ENCODE measurements at regions not wholly inside any gene's neighbourhood (a gene's known extent, or its start where the extent isn't known, plus 50 kb on each side); places are given as distances from the start of the nearest gene placed in this dataset.

DNA sequence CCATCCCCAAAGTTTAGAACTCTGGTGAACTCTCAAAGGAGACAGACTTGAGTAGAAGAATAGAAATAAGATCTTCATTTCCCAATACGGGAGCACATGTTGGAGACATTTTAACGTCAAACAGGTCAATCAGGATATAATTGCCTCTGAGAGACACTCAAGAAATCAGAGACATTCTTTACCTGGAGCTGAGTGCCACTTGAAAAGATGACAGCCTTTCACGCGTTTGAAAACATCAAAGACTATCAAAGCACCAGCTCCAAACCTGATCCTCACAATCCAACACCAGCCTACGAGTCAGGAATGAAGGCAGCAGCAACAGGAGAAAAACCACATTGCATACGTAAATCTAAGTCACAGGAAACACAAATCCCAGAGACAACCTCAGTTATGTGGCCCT lies 571.5 kb upstream of the CDH4 start:
- Mint-ChIP-seq H3K9me3 (ENCODE audit: low read depth) (peaks cover 2% of the 10 kb centered on the region), H3K4me3 (no peak overlapping the region), H3K27me3 (no peaks in the 10 kb centered on the region), H3K4me1 (no peaks in the 10 kb centered on the region), H3K27ac (no peak overlapping the region), H3K36me3 (no peaks in the 10 kb centered on the region)
- ATAC-seq (no peak), DNase-seq (no peak)
- CTCF ChIA-PET = no interaction called here

DNA sequence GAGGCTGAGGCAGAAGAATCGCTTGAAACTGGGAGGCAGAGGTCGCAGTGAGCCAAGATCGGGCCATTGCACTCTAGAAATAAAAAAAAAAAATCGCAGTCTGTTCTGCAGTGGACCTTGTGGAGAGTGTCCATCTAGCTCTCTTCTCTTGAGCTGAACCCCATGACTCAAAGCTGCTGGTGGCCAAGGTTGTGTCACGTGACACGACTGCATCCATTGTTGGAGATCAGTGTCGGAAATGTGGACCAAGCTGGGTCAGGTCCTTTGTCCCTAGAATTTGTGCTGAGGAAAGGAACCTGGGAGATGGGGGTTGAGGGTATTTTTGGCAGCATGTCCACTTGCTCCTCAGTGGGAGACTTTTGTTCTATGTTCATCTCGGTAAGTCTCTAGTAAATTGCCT lies 564.8 kb upstream of the CDH4 start:
- DNase-seq (no peak), ATAC-seq (no peak)
- peaks cover 2% of the 10 kb centered on the region for H3K9me3 Mint-ChIP-seq (ENCODE audit: low read depth)
- no peaks in the 10 kb centered on the region for H3K4me1 Mint-ChIP-seq
- H3K36me3 Mint-ChIP-seq = no peaks in the 10 kb centered on the region
- CTCF ChIA-PET = no interaction called here
- no peak overlapping the region for H3K4me3 Mint-ChIP-seq
- no peak overlapping the region for H3K27ac Mint-ChIP-seq
- no peaks in the 10 kb centered on the region for H3K27me3 Mint-ChIP-seq

DNA sequence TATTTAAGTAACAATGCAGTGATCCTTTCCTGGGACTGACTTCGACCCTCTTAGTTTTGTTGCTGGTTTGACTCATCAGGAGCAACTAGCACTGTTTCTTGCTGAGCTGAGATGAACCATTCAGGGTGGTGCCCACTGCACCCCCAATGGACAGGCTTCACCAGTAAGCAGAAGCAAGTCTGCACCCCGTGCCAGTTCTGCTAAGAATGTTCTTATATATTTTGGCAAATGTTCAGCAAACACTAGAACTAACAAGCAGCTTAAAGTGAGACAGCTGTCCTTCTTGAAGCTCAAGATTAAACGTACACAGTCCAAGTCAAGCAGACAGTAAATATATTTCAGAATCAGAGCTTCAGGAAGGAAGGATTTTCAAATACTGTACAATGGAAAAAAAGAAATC lies 561.3 kb upstream of the CDH4 start:
- no peak for DNase-seq
- no peak for ATAC-seq
- no peaks in the 10 kb centered on the region for H3K27me3 Mint-ChIP-seq
- no peaks in the 10 kb centered on the region for H3K36me3 Mint-ChIP-seq
- CTCF ChIA-PET = no interaction called here
- H3K4me3 Mint-ChIP-seq = no peak overlapping the region
- no peaks in the 10 kb centered on the region for H3K9me3 Mint-ChIP-seq (ENCODE audit: low read depth)
- H3K4me1 Mint-ChIP-seq = peaks cover 3% of the 10 kb centered on the region
- H3K27ac Mint-ChIP-seq = no peak overlapping the region

DNA sequence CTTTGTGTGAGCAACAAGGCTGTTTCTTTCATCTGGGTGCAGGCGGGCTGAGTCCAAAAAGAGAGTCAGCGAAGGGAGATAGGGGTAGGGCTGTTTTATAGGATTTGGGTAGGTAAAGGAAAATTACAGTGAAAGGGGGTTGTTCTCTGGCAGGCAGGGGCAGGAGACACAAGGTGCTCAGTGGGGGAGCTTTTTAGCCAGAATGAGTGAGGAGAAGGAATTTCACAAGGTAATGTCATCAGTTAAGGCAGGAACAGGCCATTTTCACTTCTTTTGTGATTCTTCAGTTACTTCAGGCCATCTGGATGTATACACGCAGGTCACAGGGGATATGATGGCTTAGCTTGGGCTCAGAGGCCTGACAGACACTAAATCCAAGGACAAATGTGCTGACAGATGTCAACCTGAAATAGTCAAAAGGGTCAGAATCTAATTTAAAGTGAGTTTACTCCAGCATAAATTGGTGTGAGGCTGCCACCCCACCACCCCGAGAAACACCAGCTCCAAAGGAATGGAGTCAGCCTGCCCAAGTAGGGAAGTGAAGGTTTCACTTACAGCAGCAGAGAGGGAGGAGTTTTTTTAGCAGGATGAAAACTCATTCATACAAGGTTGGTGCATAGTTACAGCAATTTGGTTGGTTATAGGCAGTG lies 560.0 kb upstream of the CDH4 start:
- ATAC-seq (no peak), DNase-seq (no peak)
- Mint-ChIP-seq H3K9me3 (ENCODE audit: low read depth) (no peaks in the 10 kb centered on the region), H3K36me3 (no peaks in the 10 kb centered on the region), H3K27ac (no peak overlapping the region), H3K27me3 (no peaks in the 10 kb centered on the region), H3K4me3 (no peak overlapping the region), H3K4me1 (peaks cover 3% of the 10 kb centered on the region)
- CTCF ChIA-PET = no interaction called here

DNA sequence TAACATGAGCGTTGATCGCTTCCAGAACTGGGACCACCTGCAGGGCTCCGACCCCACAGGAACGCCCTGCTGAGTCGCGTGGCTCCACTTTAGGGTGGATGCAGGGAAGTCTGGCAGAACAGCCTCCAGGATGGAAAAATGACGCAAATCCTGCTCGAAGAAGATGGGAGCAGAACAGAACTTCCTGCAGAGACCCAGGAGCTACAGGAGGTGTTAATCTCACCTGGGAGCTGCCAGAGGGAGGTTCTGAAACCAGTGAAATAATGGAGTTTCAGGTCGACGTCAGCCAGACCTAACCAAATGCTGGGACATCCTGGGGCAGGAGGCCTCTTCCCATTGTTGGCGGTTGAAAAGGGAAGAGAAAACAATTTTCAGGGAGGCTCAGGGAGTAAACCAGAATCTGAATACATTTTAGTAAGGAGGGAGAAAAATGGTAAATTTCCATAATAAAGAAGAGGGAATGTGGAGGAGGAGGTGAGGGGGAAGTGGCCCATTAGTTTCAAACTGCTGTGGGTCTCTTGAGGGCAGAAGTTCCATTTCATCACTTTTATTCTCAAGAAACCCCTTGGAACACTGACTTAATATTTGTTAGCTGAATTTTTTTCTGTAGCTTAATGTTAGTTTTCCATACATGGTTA lies 558.4 kb upstream of the CDH4 start:
- Mint-ChIP-seq H3K27me3 (no peaks in the 10 kb centered on the region), H3K4me1 (peaks cover 3% of the 10 kb centered on the region), H3K27ac (no peak overlapping the region), H3K4me3 (no peak overlapping the region), H3K36me3 (no peaks in the 10 kb centered on the region), H3K9me3 (ENCODE audit: low read depth) (no peaks in the 10 kb centered on the region)
- no peak for DNase-seq
- CTCF ChIA-PET = no interaction called here
- ATAC-seq = no peak

DNA sequence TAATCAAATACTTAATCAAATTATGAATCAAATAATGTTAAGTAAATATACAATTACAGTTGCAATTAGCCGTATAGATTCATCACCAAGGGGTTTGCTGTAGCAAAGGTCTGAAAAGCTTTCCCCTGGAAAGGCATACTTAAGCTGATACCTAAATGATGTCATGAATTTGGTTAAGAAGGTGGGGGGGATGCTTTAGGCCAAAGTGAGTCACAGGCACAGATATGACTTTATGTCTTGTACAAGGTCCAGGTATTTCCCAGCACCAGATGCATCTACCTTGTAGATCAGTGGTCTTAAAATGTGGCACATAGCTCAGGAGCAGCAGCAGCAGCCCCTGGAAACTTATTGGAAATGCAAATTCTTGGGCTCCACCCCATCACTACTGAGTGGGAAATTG lies 557.3 kb upstream of the CDH4 start:
- no peak overlapping the region for H3K4me3 Mint-ChIP-seq
- H3K4me1 Mint-ChIP-seq = peaks cover 3% of the 10 kb centered on the region
- H3K9me3 Mint-ChIP-seq (ENCODE audit: low read depth) = no peaks in the 10 kb centered on the region
- H3K27ac Mint-ChIP-seq = no peak overlapping the region
- no peaks in the 10 kb centered on the region for H3K27me3 Mint-ChIP-seq
- no peaks in the 10 kb centered on the region for H3K36me3 Mint-ChIP-seq
- DNase-seq = no peak
- CTCF ChIA-PET = no interaction called here
- no peak for ATAC-seq

DNA sequence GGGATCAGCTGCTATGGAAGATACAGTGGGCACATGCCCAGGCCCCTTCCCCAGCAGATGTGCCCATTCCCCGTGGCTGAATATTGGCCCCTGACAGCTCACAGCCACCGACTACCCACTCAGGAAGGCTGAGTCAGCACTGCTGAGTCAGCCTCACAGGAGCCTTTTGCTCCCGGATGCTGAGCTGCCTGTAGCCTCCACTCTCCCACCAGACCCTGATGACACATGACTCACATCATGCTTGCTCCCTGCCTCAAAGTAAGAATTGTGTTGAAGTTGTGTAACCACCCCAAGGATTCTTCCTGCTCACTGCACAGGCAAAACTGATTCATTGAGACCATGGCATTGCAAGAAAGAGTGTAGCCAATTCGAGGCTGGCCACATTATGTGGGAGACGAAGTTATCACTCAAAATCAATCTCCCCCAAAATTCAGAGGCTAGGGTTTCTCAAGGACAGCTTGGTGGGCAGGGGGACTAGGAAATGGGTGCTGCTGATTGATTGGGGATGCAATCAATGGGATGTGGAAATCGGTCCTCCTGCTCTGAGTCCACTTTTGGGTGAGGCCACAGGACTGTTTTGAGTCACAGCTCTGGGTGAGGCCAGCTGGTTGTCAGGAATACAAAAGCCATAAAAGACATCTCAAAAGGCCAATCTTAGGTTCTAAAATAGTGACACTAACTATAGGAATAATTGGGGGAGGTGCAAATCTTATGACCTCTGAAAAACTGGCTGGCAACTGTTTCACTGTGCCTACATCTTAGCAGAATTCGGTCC lies 556.6 kb upstream of the CDH4 start:
- Mint-ChIP-seq H3K4me3 (no peak overlapping the region), H3K27me3 (no peaks in the 10 kb centered on the region), H3K36me3 (no peaks in the 10 kb centered on the region), H3K9me3 (ENCODE audit: low read depth) (no peaks in the 10 kb centered on the region), H3K27ac (no peak overlapping the region), H3K4me1 (peaks cover 3% of the 10 kb centered on the region)
- no peak for ATAC-seq
- no peak for DNase-seq
- CTCF ChIA-PET = no interaction called here

DNA sequence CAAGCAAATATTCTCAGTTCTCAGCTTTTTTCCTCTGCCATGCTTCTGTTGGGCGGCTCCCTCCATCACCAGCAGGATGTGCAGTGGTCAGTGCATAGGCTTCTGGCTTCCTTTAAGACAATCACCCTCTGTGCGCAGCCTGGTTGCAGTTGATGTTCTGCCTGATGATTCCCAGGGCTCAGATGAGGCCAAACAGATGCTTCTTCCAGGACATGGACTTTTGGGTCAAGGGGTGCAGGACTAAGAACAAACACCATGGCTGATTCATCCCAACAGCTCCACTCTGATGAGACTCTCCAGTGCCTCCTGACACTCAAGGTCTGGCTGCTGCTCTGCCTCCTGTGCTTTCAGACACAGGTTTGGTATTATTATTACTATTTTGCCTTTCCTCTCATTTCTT lies 554.8 kb upstream of the CDH4 start:
- ATAC-seq (no peak), DNase-seq (no peak)
- H3K36me3 Mint-ChIP-seq = no peaks in the 10 kb centered on the region
- no peak overlapping the region for H3K4me3 Mint-ChIP-seq
- H3K27me3 Mint-ChIP-seq = no peaks in the 10 kb centered on the region
- H3K9me3 Mint-ChIP-seq (ENCODE audit: low read depth) = no peaks in the 10 kb centered on the region
- H3K4me1 Mint-ChIP-seq = peaks cover 3% of the 10 kb centered on the region
- H3K27ac Mint-ChIP-seq = no peak overlapping the region
- CTCF ChIA-PET = no interaction called here

DNA sequence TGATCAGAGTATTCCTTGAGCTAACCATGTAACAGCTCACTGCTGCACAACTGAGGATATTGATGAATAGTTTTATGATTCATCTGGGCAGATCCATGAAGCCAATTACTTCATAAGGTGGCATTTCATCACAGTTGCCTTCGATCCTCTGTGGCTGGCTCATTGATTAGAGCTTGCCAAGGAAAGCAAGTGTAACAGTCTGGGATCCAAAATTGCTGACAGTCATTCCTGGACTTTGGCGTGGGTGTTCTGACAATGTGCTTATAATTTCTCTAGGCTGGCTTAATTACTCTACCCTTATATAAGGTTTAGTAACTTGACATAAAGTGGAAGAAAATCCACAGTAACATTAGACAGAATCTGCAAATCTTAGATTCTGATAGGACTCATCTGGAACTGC lies 551.3 kb upstream of the CDH4 start:
- no peak overlapping the region for H3K27ac Mint-ChIP-seq
- ATAC-seq = no peak
- no peaks in the 10 kb centered on the region for H3K9me3 Mint-ChIP-seq (ENCODE audit: low read depth)
- H3K4me3 Mint-ChIP-seq = no peak overlapping the region
- no peak for DNase-seq
- H3K27me3 Mint-ChIP-seq = no peaks in the 10 kb centered on the region
- no peaks in the 10 kb centered on the region for H3K36me3 Mint-ChIP-seq
- H3K4me1 Mint-ChIP-seq = no peaks in the 10 kb centered on the region
- CTCF ChIA-PET = no interaction called here

DNA sequence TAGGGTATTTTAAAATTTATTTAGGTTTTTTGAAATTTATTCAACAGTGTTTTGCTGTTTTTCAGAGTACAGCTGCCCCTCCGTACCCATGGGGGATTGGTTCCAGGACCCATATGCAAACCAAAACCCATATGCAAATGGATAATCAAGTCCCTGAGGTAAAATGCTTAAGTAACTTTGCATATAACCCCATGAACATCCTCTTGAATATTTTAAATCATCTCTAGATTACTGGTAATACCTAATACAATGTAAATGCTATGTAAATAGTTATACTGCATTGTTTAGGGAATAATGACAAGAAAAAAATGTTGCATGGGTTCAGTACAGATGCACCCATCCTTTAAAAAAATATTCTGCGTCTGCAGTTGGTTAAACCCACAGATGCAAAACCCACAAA lies 547.9 kb upstream of the CDH4 start:
- H3K36me3 Mint-ChIP-seq = no peaks in the 10 kb centered on the region
- no peak for DNase-seq
- CTCF ChIA-PET = no interaction called here
- no peak overlapping the region for H3K4me3 Mint-ChIP-seq
- H3K27me3 Mint-ChIP-seq = no peaks in the 10 kb centered on the region
- H3K4me1 Mint-ChIP-seq = no peaks in the 10 kb centered on the region
- H3K9me3 Mint-ChIP-seq (ENCODE audit: low read depth) = no peaks in the 10 kb centered on the region
- H3K27ac Mint-ChIP-seq = no peak overlapping the region
- ATAC-seq = no peak

DNA sequence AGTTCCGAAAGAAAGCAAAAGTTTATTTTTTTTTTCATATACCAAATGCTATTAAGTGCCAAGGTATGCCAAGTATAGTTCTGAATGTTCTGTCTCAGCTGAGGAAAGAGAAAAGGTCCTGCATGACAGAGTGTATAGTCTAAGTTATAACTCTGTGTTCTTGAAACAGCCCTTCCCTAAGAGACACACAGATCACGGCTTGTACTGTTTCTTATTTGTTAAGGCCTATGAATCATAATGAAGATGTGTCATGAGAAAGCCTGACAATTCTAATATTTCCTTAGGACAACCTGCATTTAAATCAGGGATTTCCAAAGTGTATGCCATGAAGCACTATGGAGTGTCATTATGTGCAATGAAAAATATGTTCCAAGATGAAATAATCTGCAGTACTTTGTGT lies 538.7 kb upstream of the CDH4 start:
- Mint-ChIP-seq H3K36me3 (no peaks in the 10 kb centered on the region), H3K27ac (no peak overlapping the region), H3K4me3 (no peak overlapping the region), H3K9me3 (ENCODE audit: low read depth) (no peaks in the 10 kb centered on the region), H3K27me3 (no peaks in the 10 kb centered on the region), H3K4me1 (no peaks in the 10 kb centered on the region)
- DNase-seq (no peak), ATAC-seq (no peak)
- CTCF ChIA-PET = no interaction called here

DNA sequence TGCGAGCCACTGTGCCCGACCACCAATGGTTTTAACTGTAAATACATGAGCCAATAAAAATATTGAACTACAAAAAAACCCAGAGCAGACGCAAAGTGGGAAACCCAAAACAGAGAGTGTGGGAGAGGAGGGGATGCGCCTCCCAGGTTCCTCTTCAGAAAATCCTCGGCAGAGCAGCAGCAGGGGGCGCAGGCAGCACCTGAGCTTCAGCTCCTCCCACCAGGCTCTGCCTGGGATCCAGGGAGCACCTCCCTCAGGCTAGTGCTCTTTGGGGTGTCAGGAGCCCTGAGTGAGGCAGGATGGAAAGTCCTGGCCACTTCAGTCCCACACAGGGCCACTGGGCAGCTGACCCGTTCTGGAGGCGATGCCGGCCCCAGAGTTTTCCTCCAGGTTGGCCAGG lies 536.9 kb upstream of the CDH4 start:
- no peaks in the 10 kb centered on the region for H3K9me3 Mint-ChIP-seq (ENCODE audit: low read depth)
- H3K4me3 Mint-ChIP-seq = no peak overlapping the region
- no peak overlapping the region for H3K27ac Mint-ChIP-seq
- ATAC-seq = no peak
- H3K36me3 Mint-ChIP-seq = no peaks in the 10 kb centered on the region
- CTCF ChIA-PET = no interaction called here
- DNase-seq = no peak
- no peaks in the 10 kb centered on the region for H3K27me3 Mint-ChIP-seq
- no peaks in the 10 kb centered on the region for H3K4me1 Mint-ChIP-seq

DNA sequence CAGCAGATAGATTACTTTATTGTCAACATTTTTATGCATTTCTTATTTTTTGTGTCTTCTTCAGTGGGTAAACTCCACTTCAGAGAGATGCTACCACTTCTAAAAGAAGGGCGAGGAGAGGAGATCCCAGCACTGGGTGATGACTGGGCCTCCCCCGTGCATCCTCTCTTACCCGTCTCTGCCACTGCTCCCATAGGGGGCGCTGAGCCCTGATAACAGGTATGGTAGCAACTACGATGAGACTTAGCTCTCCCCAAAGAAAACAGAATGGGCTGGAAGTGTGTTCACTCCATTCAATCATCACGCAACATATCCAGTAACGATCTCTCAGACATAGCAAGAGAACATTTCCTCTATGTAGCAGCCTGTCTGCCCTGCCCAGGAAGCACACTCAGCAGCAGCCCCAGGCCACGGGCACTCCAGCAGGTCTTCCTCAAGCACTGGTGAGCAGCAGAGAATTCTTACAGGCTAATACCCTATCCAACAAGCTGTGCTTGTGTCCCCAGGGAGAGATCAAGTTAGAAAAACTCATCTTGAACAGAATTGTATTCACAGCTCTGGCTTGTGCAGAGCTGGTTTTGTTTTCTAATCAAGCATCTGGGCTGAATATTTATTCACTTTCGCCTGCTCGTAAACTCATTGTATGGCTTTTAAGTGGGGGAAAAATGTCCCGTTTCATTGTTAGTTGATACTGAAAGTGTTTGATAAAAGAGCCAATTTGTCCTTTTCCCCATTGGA lies 533.1 kb upstream of the CDH4 start:
- no peaks in the 10 kb centered on the region for H3K27me3 Mint-ChIP-seq
- DNase-seq (no peak), ATAC-seq (no peak)
- CTCF ChIA-PET = no interaction called here
- no peak overlapping the region for H3K27ac Mint-ChIP-seq
- no peaks in the 10 kb centered on the region for H3K9me3 Mint-ChIP-seq (ENCODE audit: low read depth)
- no peaks in the 10 kb centered on the region for H3K4me1 Mint-ChIP-seq
- H3K4me3 Mint-ChIP-seq = no peak overlapping the region
- H3K36me3 Mint-ChIP-seq = no peaks in the 10 kb centered on the region
